ENCODE measurements at regions not wholly inside any gene's neighbourhood (a gene's known extent, or its start where the extent isn't known, plus 50 kb on each side); places are given as distances from the start of the nearest gene placed in this dataset.
"Not testable (repeated sequence)": the region's sequence is repeated elsewhere in the genome, so short reads cannot be mapped to it uniquely, and the experiment has no call there.

DNA sequence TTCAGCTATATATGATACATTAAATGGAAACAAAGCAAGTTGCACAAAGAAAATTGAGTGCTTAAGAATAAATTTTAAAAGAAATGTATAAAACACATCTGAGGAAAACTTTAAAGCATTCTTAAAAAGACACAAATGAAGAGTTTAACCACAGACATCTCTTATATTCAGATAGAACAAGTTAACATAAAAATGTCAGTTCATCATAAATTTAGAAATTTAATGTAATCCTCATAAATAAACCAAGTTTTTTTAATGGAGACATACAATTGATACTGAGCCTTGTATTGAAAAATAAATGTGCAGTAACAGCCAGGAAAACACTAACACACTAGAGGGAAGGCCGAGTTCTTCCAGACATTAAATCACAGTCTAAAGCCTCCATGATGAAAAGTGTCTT lies 243.9 kb upstream of the MKLN1 start (continued):
- TF ChIP-seq, protein P1, sequence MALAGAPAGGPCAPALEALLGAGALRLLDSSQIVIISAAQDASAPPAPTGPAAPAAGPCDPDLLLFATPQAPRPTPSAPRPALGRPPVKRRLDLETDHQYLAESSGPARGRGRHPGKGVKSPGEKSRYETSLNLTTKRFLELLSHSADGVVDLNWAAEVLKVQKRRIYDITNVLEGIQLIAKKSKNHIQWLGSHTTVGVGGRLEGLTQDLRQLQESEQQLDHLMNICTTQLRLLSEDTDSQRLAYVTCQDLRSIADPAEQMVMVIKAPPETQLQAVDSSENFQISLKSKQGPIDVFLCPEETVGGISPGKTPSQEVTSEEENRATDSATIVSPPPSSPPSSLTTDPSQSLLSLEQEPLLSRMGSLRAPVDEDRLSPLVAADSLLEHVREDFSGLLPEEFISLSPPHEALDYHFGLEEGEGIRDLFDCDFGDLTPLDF (CRISPR knock-in tag; IDR thresholded peaks at IDR 0.05), result no peak
- no peak for TF ChIP-seq RORB (CRISPR knock-in tag; IDR thresholded peaks at IDR 0.05)
- no peak for TF ChIP-seq SOX15 (CRISPR knock-in tag; IDR thresholded peaks at IDR 0.05)
- no peak for TF ChIP-seq ZBTB43 (CRISPR knock-in tag; IDR thresholded peaks at IDR 0.05)

DNA sequence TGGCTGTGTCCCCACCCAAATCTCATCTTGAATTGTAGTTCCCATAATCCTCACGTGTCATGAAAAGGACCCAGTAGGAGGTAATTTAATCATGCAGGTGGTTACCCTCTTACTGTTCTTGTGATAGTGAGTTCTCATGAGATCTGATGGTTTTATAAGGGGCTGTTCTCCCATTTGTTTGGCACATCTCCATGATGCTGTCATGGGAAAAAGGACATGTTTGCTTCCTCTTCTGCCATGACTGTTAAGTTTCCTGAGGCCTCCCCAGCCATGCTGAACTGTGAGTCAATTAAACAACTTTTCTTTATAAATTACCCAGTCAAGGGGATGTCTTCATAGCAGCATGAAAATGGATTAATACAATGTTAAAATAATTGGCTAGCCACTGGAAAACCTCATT lies 243.3 kb upstream of the MKLN1 start:
- H3K9me3 Mint-ChIP-seq; H3K36me3 Mint-ChIP-seq; DNase-seq (ENCODE audit: low spot score); ATAC-seq; H3K4me1 Mint-ChIP-seq; CTCF ChIA-PET; POLR2A ChIA-PET; H3K27ac Mint-ChIP-seq; H3K27me3 Mint-ChIP-seq (ENCODE audit: low read depth); H3K4me3 Mint-ChIP-seq: not testable (repeated sequence)

GRCh38 chr7:131087756-131088658 lies 239.7 kb upstream of the MKLN1 start:
- peak overlapping the region; percentile 30 for H3K27ac Mint-ChIP-seq
- peak; percentile 31 for ATAC-seq
- POLR2A ChIA-PET, result no interaction called here
- TF ChIP-seq KAT7 (CRISPR knock-in tag; IDR thresholded peaks at IDR 0.05; ENCODE audit: borderline replicate concordance), result no peak
- no peak for TF ChIP-seq ZNF317 (CRISPR knock-in tag; IDR thresholded peaks at IDR 0.05; ENCODE audit: borderline replicate concordance, low read depth)
- no peak for TF ChIP-seq CREB1 (CRISPR knock-in tag; IDR thresholded peaks at IDR 0.05)
- no peak for TF ChIP-seq AFF4 (CRISPR knock-in tag; IDR thresholded peaks at IDR 0.05; ENCODE audit: borderline replicate concordance)
- TF ChIP-seq CBFB (CRISPR knock-in tag; IDR thresholded peaks at IDR 0.05; ENCODE audit: low read depth), result no peak
- TF ChIP-seq HMGXB4 (CRISPR knock-in tag; IDR thresholded peaks at IDR 0.05), result no peak
- TF ChIP-seq, protein P2, sequence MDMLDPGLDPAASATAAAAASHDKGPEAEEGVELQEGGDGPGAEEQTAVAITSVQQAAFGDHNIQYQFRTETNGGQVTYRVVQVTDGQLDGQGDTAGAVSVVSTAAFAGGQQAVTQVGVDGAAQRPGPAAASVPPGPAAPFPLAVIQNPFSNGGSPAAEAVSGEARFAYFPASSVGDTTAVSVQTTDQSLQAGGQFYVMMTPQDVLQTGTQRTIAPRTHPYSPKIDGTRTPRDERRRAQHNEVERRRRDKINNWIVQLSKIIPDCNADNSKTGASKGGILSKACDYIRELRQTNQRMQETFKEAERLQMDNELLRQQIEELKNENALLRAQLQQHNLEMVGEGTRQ (CRISPR knock-in tag; IDR thresholded peaks at IDR 0.05), result no peak
- TF ChIP-seq, protein P3, sequence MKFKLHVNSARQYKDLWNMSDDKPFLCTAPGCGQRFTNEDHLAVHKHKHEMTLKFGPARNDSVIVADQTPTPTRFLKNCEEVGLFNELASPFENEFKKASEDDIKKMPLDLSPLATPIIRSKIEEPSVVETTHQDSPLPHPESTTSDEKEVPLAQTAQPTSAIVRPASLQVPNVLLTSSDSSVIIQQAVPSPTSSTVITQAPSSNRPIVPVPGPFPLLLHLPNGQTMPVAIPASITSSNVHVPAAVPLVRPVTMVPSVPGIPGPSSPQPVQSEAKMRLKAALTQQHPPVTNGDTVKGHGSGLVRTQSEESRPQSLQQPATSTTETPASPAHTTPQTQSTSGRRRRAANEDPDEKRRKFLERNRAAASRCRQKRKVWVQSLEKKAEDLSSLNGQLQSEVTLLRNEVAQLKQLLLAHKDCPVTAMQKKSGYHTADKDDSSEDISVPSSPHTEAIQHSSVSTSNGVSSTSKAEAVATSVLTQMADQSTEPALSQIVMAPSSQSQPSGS (CRISPR knock-in tag; IDR thresholded peaks at IDR 0.05; ENCODE audit: borderline replicate concordance, low read depth), result no peak
- TF ChIP-seq ZNF396 (CRISPR knock-in tag; IDR thresholded peaks at IDR 0.05; ENCODE audit: borderline replicate concordance), result no peak
- no peak for TF ChIP-seq AR (CRISPR knock-in tag; IDR thresholded peaks at IDR 0.05)
- TF ChIP-seq ZNF425 (CRISPR knock-in tag; conservative IDR thresholded peaks at IDR 0.05), result no peak

More at GRCh38 chr7:131087756-131088658, 239.7 kb upstream of the MKLN1 start:
- CTCF ChIA-PET, result no interaction called here
- H3K36me3 Mint-ChIP-seq, result peaks cover 6% of the 10 kb centered on the region
- no peak overlapping the region for H3K4me3 Mint-ChIP-seq
- DNase-seq (ENCODE audit: low spot score), result no peak
- peaks cover 43% of the 10 kb centered on the region for H3K4me1 Mint-ChIP-seq
- peaks cover 3% of the 10 kb centered on the region; the same call in 1 of the 2 replicates for H3K9me3 Mint-ChIP-seq
- no peaks in the 10 kb centered on the region for H3K27me3 Mint-ChIP-seq (ENCODE audit: low read depth)

Data from WTC11 (cell line).